ENCODE measurements at regions not wholly inside any gene's neighbourhood (a gene's known extent, or its start where the extent isn't known, plus 50 kb on each side); places are given as distances from the start of the nearest gene placed in this dataset.

DNA sequence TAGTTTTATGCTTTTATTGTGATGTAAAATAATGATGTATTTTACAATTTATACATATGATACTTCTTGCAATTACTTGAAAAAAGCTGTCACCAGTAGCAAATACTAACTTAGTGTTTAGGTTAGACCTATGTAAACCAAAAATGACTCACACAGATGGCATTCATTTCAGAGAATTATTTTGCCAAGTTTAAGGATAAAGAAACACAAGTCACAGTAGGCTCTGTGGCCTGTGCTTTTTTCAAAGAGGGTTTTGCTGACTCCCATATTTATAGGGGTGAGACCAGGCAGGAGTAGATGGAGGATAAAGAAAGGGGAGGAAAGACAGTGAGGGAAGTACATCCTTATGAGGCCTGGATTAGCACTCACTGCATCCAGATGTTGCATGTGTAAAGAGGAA lies 356.6 kb upstream of the NPAP1 start:
- intact Hi-C loops (cut with micrococcal nuclease; ENCODE audit: unreplicated experiment) (no loop called here), in situ Hi-C loops (cut with MboI) (no loop called here)
- CTCF ChIA-PET, result no interaction called here
- Histone ChIP-seq H3K27me3 (replicated peaks in 1 of 2; ENCODE audit: control insufficient read depth in 2 of 2, insufficient read depth in 2 of 2, low read length in 1 of 2) (no peaks in the 10 kb centered on the region), H3K9ac (ENCODE audit: control insufficient read depth, insufficient read depth, low read length) (no peak overlapping the region), H3K27ac (ENCODE audit: control insufficient read depth, insufficient read depth) (no peak overlapping the region), H3K4me1 (ENCODE audit: control insufficient read depth, insufficient read depth, low read length) (no peaks in the 10 kb centered on the region), H3K9me3 (replicated peaks; ENCODE audit: control insufficient read depth, insufficient read depth, low read length) (no peaks in the 10 kb centered on the region), H3K79me2 (ENCODE audit: control insufficient read depth, insufficient read depth, low read length) (no peaks in the 10 kb centered on the region), H2AFZ (ENCODE audit: control insufficient read depth, low read depth, low read length) (no peak overlapping the region), H3K36me3 (ENCODE audit: control insufficient read depth in 2 of 2, insufficient read depth in 2 of 2, low read length in 1 of 2) (no peaks in the 10 kb centered on the region), H3K4me3 (no peak overlapping the region), H4K20me1 (ENCODE audit: control insufficient read depth, insufficient read depth) (no peaks in the 10 kb centered on the region), H3K4me2 (ENCODE audit: control insufficient read depth, insufficient read depth) (no peak overlapping the region)
- SMC1A ChIA-PET (ENCODE audit: uncharacterized antibody, unreplicated experiment), result no interaction called here
- RAD21 ChIA-PET (ENCODE audit: unreplicated experiment), result no interaction called here
- no TSS peak for BruUV-seq (replicated peaks)
- no peak for DNase-seq (ENCODE audit: low read depth, low spot score)
- POLR2A ChIA-PET, result no interaction called here
- no peak for ATAC-seq
- no peak for FAIRE-seq
- TF ChIP-seq, protein P1, sequence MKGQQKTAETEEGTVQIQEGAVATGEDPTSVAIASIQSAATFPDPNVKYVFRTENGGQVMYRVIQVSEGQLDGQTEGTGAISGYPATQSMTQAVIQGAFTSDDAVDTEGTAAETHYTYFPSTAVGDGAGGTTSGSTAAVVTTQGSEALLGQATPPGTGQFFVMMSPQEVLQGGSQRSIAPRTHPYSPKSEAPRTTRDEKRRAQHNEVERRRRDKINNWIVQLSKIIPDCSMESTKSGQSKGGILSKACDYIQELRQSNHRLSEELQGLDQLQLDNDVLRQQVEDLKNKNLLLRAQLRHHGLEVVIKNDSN (IDR thresholded peaks at IDR 0.05; ENCODE audit: borderline replicate concordance, extremely low read length, insufficient read depth, low read depth, low read length), result no peak
- TF ChIP-seq NFXL1 (IDR thresholded peaks at IDR 0.05; ENCODE audit: borderline replicate concordance) (no peak), POLR2AphosphoS5 (IDR thresholded peaks at IDR 0.05; ENCODE audit: low read length) (no peak), CEBPB (IDR thresholded peaks at IDR 0.05; ENCODE audit: borderline replicate concordance in 1 of 2, low read depth in 2 of 2, low read length in 2 of 2) (no peak), CHD1 (IDR thresholded peaks at IDR 0.05; ENCODE audit: low read depth, low read length) (no peak), CHD2 (IDR thresholded peaks at IDR 0.05; ENCODE audit: borderline replicate concordance, low read depth, low read length) (no peak), RB1 (IDR thresholded peaks at IDR 0.05; ENCODE audit: borderline replicate concordance) (no peak), CREM (IDR thresholded peaks at IDR 0.05; ENCODE audit: low read depth) (no peak), NFYB (IDR thresholded peaks at IDR 0.05; ENCODE audit: insufficient read depth, low read depth, low read length) (no peak), PAX8 (IDR thresholded peaks at IDR 0.05) (no peak), SUPT20H (IDR thresholded peaks at IDR 0.05; ENCODE audit: borderline replicate concordance, control insufficient read depth, low read depth, low read length) (no peak), ATF7 (IDR thresholded peaks at IDR 0.05; ENCODE audit: low read depth) (no peak), POLR2A (IDR thresholded peaks at IDR 0.05; ENCODE audit: low read depth, low read length) (no peak)
- TF ChIP-seq, protein P2, sequence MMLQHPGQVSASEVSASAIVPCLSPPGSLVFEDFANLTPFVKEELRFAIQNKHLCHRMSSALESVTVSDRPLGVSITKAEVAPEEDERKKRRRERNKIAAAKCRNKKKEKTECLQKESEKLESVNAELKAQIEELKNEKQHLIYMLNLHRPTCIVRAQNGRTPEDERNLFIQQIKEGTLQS (IDR thresholded peaks at IDR 0.05; ENCODE audit: borderline replicate concordance, extremely low read depth, low read depth, low read length), result no peak
- TF ChIP-seq, protein P3, sequence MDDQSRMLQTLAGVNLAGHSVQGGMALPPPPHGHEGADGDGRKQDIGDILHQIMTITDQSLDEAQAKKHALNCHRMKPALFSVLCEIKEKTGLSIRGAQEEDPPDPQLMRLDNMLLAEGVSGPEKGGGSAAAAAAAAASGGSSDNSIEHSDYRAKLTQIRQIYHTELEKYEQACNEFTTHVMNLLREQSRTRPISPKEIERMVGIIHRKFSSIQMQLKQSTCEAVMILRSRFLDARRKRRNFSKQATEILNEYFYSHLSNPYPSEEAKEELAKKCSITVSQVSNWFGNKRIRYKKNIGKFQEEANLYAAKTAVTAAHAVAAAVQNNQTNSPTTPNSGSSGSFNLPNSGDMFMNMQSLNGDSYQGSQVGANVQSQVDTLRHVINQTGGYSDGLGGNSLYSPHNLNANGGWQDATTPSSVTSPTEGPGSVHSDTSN (IDR thresholded peaks at IDR 0.05; ENCODE audit: insufficient replicate concordance, low read depth, low read length), result no peak
- TF ChIP-seq, protein P4, sequence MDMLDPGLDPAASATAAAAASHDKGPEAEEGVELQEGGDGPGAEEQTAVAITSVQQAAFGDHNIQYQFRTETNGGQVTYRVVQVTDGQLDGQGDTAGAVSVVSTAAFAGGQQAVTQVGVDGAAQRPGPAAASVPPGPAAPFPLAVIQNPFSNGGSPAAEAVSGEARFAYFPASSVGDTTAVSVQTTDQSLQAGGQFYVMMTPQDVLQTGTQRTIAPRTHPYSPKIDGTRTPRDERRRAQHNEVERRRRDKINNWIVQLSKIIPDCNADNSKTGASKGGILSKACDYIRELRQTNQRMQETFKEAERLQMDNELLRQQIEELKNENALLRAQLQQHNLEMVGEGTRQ (IDR thresholded peaks at IDR 0.05; ENCODE audit: borderline replicate concordance, low read depth, low read length), result no peak
- TF ChIP-seq, protein P5, sequence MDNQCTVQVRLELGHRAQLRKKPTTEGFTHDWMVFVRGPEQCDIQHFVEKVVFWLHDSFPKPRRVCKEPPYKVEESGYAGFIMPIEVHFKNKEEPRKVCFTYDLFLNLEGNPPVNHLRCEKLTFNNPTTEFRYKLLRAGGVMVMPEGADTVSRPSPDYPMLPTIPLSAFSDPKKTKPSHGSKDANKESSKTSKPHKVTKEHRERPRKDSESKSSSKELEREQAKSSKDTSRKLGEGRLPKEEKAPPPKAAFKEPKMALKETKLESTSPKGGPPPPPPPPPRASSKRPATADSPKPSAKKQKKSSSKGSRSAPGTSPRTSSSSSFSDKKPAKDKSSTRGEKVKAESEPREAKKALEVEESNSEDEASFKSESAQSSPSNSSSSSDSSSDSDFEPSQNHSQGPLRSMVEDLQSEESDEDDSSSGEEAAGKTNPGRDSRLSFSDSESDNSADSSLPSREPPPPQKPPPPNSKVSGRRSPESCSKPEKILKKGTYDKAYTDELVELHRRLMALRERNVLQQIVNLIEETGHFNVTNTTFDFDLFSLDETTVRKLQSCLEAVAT (IDR thresholded peaks at IDR 0.05), result no peak
- TF ChIP-seq, protein P6, sequence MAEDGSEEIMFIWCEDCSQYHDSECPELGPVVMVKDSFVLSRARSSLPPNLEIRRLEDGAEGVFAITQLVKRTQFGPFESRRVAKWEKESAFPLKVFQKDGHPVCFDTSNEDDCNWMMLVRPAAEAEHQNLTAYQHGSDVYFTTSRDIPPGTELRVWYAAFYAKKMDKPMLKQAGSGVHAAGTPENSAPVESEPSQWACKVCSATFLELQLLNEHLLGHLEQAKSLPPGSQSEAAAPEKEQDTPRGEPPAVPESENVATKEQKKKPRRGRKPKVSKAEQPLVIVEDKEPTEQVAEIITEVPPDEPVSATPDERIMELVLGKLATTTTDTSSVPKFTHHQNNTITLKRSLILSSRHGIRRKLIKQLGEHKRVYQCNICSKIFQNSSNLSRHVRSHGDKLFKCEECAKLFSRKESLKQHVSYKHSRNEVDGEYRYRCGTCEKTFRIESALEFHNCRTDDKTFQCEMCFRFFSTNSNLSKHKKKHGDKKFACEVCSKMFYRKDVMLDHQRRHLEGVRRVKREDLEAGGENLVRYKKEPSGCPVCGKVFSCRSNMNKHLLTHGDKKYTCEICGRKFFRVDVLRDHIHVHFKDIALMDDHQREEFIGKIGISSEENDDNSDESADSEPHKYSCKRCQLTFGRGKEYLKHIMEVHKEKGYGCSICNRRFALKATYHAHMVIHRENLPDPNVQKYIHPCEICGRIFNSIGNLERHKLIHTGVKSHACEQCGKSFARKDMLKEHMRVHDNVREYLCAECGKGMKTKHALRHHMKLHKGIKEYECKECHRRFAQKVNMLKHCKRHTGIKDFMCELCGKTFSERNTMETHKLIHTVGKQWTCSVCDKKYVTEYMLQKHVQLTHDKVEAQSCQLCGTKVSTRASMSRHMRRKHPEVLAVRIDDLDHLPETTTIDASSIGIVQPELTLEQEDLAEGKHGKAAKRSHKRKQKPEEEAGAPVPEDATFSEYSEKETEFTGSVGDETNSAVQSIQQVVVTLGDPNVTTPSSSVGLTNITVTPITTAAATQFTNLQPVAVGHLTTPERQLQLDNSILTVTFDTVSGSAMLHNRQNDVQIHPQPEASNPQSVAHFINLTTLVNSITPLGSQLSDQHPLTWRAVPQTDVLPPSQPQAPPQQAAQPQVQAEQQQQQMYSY (CRISPR knock-in tag; IDR thresholded peaks at IDR 0.05), result no peak

All from GM12878 (cell line).